A549 (cell line): ENCODE measurements at regions not wholly inside any gene's neighbourhood (a gene's known extent, or its start where the extent isn't known, plus 50 kb on each side); places are given as distances from the start of the nearest gene placed in this dataset.

ENCODE experiments used
- ATAC-seq, 2 experiments: fragments of 200-7000 bp in 1 of 2; fragments of >200 bp in 1 of 2; cut with Nextera tagmentation in 1 of 2; cut with Tn5 transposase in 1 of 2; 3 replicates each; pipeline versions ENCODE4 v1.8.0 to v1.9.1; 2018 to 2020; ENCODE audit warnings: mild to moderate bottlenecking in 1 of 2, moderate library complexity in 1 of 2
- CTCF ChIA-PET: fragments of 300-600 bp; sonication (Branson Sonifier 250); formaldehyde crosslinking; extraction: SDS; loops from one replicate; lab custom pipeline; 2021; ENCODE audit warnings: antibody characterized with exemption, inconsistent platforms; lab: Yijun Ruan, JAX
- POLR2A ChIA-PET: fragments of 350-600 bp; formaldehyde crosslinking; extraction: SDS; loops from one replicate; lab custom pipeline; 2021; ENCODE audit warnings: antibody characterized with exemption, inconsistent platforms; lab: Yijun Ruan, JAX
- DNase-seq, 2 experiments: peaks; one replicate each; pipeline versions ENCODE4 v3.0.0 to v3.0.0-alpha.2; 2011 to 2016; ENCODE audit warnings: low read depth in 1 of 2, low spot score in 1 of 2
- FAIRE-seq: peaks from 2 replicates; lab custom pipeline; 2011; peaks lifted over from hg19 to GRCh38; lab: Jason Lieb, UNC
- H3K27ac ChIP-seq, 2 experiments: fragments of >200 bp; sonication (Bioruptor Twin); formaldehyde crosslinking; 3 replicates each; pipeline ENCODE4 v1.5.1; 2016 to 2017
- H3K4me1 ChIP-seq: fragments of >200 bp; sonication (Bioruptor Twin); formaldehyde crosslinking; 3 replicates; pipeline ENCODE4 v1.6.1; 2016
- H3K4me2 ChIP-seq: fragments of >200 bp; sonication (Bioruptor Twin); formaldehyde crosslinking; 3 replicates; pipeline ENCODE4 v1.6.1; 2016
- H3K4me3 ChIP-seq: fragments of >200 bp; sonication (Bioruptor Twin); formaldehyde crosslinking; 3 replicates; pipeline ENCODE4 v1.5.1; 2016
- H3K9me3 ChIP-seq: fragments of >200 bp; sonication (Bioruptor Twin); formaldehyde crosslinking; 3 replicates; pipeline ENCODE4 v1.6.1; 2016
- BHLHE40 ChIP-seq: IDR thresholded peaks from 2 replicates; pipeline ENCODE4 v1.6.1; 2012; ENCODE audit warnings: low read depth, low read length, inconsistent platforms
- CBX2 ChIP-seq: fragments of 200-600 bp; sonication (generic); IDR thresholded peaks from 2 replicates; pipeline ENCODE4 v1.6.1; 2016; ENCODE audit warnings: low read depth, mild to moderate bottlenecking, borderline replicate concordance
- CHD2 ChIP-seq: fragments of 150-350 bp; IDR thresholded peaks from 2 replicates; pipeline ENCODE4 v1.6.1; 2014; ENCODE audit warnings: low read length; ENCODE audit not compliant: partially characterized antibody
- FOSB ChIP-seq: fragments of 250-450 bp; sonication (Bioruptor Pico); IDR thresholded peaks from 2 replicates; pipeline ENCODE4 v1.5.0; 2020; ENCODE audit warnings: mild to moderate bottlenecking, moderate library complexity
- GATA3 ChIP-seq: IDR thresholded peaks from 2 replicates; pipeline ENCODE4 v1.6.1; 2012; ENCODE audit warnings: borderline replicate concordance
- KDM1A ChIP-seq: fragments of 200-600 bp; sonication (generic); IDR thresholded peaks from 2 replicates; pipeline ENCODE4 v1.6.1; 2016; ENCODE audit warnings: low read depth, mild to moderate bottlenecking
- MAFK ChIP-seq: fragments of 450-650 bp; IDR thresholded peaks from 2 replicates; pipeline ENCODE4 v1.6.1; 2014; ENCODE audit not compliant: partially characterized antibody
- MAZ ChIP-seq: fragments of 150-350 bp; IDR thresholded peaks from 2 replicates; pipeline ENCODE4 v1.6.1; 2014; ENCODE audit warnings: antibody characterized with exemption, low read depth, low read length, borderline replicate concordance
- NR3C1 ChIP-seq: fragments of >200 bp; sonication (Bioruptor Twin); formaldehyde crosslinking; IDR thresholded peaks from 3 replicates; pipeline ENCODE4 v1.6.1; 2017
- RARB ChIP-seq: fragments of 250-450 bp; sonication (Bioruptor Pico); IDR thresholded peaks from 2 replicates; pipeline ENCODE4 v1.8.0; 2021; ENCODE audit warnings: mild to moderate bottlenecking, moderate library complexity
- RNF2 ChIP-seq: fragments of 200-600 bp; sonication (generic); IDR thresholded peaks from 2 replicates; pipeline ENCODE4 v1.6.1; 2016; ENCODE audit warnings: low read depth, mild to moderate bottlenecking, antibody characterized with exemption, moderate library complexity, borderline replicate concordance
- SREBF2 ChIP-seq: fragments of 450-650 bp; IDR thresholded peaks from 2 replicates; pipeline ENCODE4 v1.6.1; 2014; ENCODE audit warnings: mild to moderate bottlenecking, moderate library complexity
- TFCP2L1 ChIP-seq: fragments of 250-450 bp; sonication (Bioruptor Pico); IDR thresholded peaks from 2 replicates; pipeline ENCODE4 v1.5.0; 2021; ENCODE audit warnings: mild to moderate bottlenecking
- TP53 ChIP-seq: fragments of 250-450 bp; sonication (Bioruptor Pico); IDR thresholded peaks from 2 replicates; pipeline ENCODE4 v1.5.0; 2021; ENCODE audit warnings: mild to moderate bottlenecking, moderate library complexity
- ZC3H11A ChIP-seq: fragments of 450-650 bp; IDR thresholded peaks from 2 replicates; pipeline ENCODE4 v1.6.1; 2014; ENCODE audit warnings: antibody characterized with exemption, mild to moderate bottlenecking
- ZFP36 ChIP-seq: fragments of 450-650 bp; IDR thresholded peaks from 2 replicates; pipeline ENCODE4 v1.6.1; 2014; ENCODE audit warnings: borderline replicate concordance; ENCODE audit not compliant: partially characterized antibody
- WGBS: methylation state at CpG from one replicate; pipeline ENCODE4 v1.1.6; 2017; ENCODE audit errors: missing lambda C conversion rate; 5-methylcytosine and 5-hydroxymethylcytosine counted together
- TF ChIP-seq, protein P1 (sequence below): IDR thresholded peaks from 2 replicates; pipeline ENCODE4 v1.6.1; 2012; ENCODE audit warnings: low read depth, borderline replicate concordance
- TF ChIP-seq, protein P2 (sequence below): fragments of 150-350 bp; IDR thresholded peaks from 2 replicates; pipeline ENCODE4 v1.6.1; 2014; ENCODE audit warnings: low read depth, mild to moderate bottlenecking, low read length
- TF ChIP-seq, protein P3 (sequence below): IDR thresholded peaks from 2 replicates; pipeline ENCODE4 v1.6.1; 2012
- TF ChIP-seq, protein P4 (sequence below): fragments of 450-650 bp; IDR thresholded peaks from 2 replicates; pipeline ENCODE4 v1.6.1; 2014; ENCODE audit warnings: antibody characterized with exemption
- TF ChIP-seq, protein P5 (sequence below): fragments of 200-600 bp; sonication (generic); IDR thresholded peaks from 2 replicates; pipeline ENCODE4 v1.6.1; 2016; ENCODE audit warnings: antibody characterized with exemption, mild to moderate bottlenecking, moderate library complexity

DNA sequence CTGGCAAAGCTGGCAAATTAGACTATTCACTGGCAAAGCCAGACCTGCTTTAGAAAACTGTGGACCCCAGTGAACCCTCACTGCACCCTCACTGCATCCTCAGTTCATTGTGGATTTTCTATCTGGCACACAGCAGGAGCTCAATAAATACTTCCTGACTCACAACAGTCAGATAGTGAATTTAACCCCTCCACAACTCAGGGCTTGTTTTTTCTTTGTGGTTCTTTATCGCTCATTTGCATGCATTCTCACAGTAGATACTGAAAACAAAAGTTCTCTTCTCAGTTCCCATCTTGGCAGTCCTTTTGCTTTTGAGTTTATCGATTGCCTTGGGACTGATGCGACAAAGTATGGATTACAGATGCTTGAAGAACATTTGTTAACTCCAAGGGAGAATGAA, 99.8 kb downstream of the ACTL7B start:
- Histone ChIP-seq H3K4me1 (no peaks in the 10 kb centered on the region), H3K27ac (no peak overlapping the region), H3K4me3 (no peak overlapping the region), H3K4me2 (no peak overlapping the region), H3K9me3 (no peaks in the 10 kb centered on the region)
- WGBS = 68% methylated on average over 3 of the region's 3 CpGs
- CTCF ChIA-PET = interaction anchor here (0.6 to 2.5 kb wide), 7 partner anchors 9 to 1291 kb away, joined by 3 to 8 read pairs (median 4); no protein-coding TSS in a partner anchor
- DNase-seq (no peak), ATAC-seq (no peak), FAIRE-seq (no peak)
- no peak for TF ChIP-seq NR3C1
- TF ChIP-seq, protein P1, sequence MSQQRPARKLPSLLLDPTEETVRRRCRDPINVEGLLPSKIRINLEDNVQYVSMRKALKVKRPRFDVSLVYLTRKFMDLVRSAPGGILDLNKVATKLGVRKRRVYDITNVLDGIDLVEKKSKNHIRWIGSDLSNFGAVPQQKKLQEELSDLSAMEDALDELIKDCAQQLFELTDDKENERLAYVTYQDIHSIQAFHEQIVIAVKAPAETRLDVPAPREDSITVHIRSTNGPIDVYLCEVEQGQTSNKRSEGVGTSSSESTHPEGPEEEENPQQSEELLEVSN = no peak
- no peak for TF ChIP-seq FOSB
- TF ChIP-seq CBX2 = no peak
- TF ChIP-seq RNF2 = no peak
- no peak for TF ChIP-seq GATA3
- no peak for TF ChIP-seq KDM1A
- TF ChIP-seq, protein P2, sequence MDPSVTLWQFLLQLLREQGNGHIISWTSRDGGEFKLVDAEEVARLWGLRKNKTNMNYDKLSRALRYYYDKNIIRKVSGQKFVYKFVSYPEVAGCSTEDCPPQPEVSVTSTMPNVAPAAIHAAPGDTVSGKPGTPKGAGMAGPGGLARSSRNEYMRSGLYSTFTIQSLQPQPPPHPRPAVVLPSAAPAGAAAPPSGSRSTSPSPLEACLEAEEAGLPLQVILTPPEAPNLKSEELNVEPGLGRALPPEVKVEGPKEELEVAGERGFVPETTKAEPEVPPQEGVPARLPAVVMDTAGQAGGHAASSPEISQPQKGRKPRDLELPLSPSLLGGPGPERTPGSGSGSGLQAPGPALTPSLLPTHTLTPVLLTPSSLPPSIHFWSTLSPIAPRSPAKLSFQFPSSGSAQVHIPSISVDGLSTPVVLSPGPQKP = no peak
- TF ChIP-seq ZFP36 = no peak
- no peak for TF ChIP-seq MAFK
- no peak for TF ChIP-seq RARB (CRISPR knock-in tag)
- TF ChIP-seq BHLHE40 = no peak
- no peak for TF ChIP-seq MAZ
- POLR2A ChIA-PET = no interaction called here

DNA sequence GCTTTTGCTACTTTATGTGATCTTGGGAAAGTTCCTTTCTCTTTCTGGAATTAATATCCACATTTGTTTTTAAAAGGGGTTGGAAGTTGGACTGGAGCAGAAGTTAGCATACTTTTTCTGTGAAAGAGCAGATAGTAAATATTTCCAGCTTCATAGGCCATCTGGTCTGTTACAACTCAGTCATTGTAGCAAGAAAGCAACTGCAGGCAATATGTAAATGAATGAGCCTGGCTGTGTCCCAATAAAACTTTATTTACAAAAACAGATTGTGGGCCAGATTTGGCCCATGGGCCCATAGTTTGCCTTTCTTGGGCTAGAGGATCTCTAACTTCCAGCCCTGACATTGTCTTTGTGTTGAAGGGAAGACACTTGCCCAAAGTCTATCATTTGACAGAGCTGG, 104.4 kb downstream of the ACTL7B start:
- CTCF ChIA-PET = interaction anchor here (0.7 to 2.0 kb wide), 3 partner anchors 10 to 1009 kb away, joined by 3 to 18 read pairs (median 5); no protein-coding TSS in a partner anchor
- Histone ChIP-seq H3K27ac (no peak overlapping the region), H3K4me1 (no peaks in the 10 kb centered on the region; the same call in 2 of the 3 replicates), H3K4me2 (no peak overlapping the region), H3K4me3 (no peak overlapping the region), H3K9me3 (no peaks in the 10 kb centered on the region)
- no peak for DNase-seq
- ATAC-seq = no peak
- POLR2A ChIA-PET = no interaction called here
- FAIRE-seq = no peak
- TF ChIP-seq ZC3H11A = no peak
- TF ChIP-seq BHLHE40 = no peak
- TF ChIP-seq, protein P3, sequence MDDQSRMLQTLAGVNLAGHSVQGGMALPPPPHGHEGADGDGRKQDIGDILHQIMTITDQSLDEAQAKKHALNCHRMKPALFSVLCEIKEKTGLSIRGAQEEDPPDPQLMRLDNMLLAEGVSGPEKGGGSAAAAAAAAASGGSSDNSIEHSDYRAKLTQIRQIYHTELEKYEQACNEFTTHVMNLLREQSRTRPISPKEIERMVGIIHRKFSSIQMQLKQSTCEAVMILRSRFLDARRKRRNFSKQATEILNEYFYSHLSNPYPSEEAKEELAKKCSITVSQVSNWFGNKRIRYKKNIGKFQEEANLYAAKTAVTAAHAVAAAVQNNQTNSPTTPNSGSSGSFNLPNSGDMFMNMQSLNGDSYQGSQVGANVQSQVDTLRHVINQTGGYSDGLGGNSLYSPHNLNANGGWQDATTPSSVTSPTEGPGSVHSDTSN = no peak
- no peak for TF ChIP-seq TFCP2L1 (CRISPR knock-in tag)

DNA sequence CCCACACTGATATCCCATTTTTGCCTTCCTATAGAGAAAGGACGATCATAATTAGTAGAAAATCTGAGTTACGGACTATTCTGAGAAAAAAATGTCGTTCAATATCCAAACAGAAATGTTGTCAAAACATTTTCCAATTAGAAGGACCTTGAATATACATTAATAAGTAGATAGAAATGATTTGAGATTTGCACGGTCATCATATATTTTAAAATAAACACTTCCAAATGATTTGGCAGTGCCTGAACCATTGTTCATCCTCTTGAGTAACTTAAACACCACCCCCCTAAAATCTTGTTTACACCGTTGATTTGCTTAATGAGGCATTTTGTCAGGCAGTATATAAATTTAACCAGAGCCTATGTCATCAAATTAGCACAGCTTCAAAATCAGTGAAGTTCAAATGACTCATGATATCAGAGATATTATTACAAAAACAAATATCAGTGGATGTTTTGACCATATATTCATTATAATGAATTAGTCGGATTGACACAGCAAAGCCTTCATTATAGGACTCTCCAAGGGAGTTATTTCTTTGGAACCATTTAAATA, 105.0 kb downstream of the ACTL7B start:
- FAIRE-seq = no peak

More for the DNA sequence above, 105.0 kb downstream of the ACTL7B start:
- 39% methylated on average over 6 of the region's 6 CpGs for WGBS
- ATAC-seq (no peak), DNase-seq (no peak)
- Histone ChIP-seq H3K27ac (no peak overlapping the region), H3K4me1 (no peaks in the 10 kb centered on the region; the same call in 2 of the 3 replicates), H3K4me2 (no peak overlapping the region), H3K9me3 (no peaks in the 10 kb centered on the region), H3K4me3 (no peak overlapping the region)
- CTCF ChIA-PET = interaction anchor here (2.0 kb wide), 1 partner anchor 11 kb away, joined by 18 read pairs; no protein-coding TSS in a partner anchor
- POLR2A ChIA-PET = no interaction called here
- no peak for TF ChIP-seq TFCP2L1 (CRISPR knock-in tag)
- TF ChIP-seq, protein P4, sequence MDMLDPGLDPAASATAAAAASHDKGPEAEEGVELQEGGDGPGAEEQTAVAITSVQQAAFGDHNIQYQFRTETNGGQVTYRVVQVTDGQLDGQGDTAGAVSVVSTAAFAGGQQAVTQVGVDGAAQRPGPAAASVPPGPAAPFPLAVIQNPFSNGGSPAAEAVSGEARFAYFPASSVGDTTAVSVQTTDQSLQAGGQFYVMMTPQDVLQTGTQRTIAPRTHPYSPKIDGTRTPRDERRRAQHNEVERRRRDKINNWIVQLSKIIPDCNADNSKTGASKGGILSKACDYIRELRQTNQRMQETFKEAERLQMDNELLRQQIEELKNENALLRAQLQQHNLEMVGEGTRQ = no peak
- TF ChIP-seq ZC3H11A = no peak
- TF ChIP-seq TP53 (CRISPR knock-in tag) = no peak
- no peak for TF ChIP-seq SREBF2
- peak; percentile 83 for TF ChIP-seq MAFK
- TF ChIP-seq CHD2 = no peak
- TF ChIP-seq, protein P5, sequence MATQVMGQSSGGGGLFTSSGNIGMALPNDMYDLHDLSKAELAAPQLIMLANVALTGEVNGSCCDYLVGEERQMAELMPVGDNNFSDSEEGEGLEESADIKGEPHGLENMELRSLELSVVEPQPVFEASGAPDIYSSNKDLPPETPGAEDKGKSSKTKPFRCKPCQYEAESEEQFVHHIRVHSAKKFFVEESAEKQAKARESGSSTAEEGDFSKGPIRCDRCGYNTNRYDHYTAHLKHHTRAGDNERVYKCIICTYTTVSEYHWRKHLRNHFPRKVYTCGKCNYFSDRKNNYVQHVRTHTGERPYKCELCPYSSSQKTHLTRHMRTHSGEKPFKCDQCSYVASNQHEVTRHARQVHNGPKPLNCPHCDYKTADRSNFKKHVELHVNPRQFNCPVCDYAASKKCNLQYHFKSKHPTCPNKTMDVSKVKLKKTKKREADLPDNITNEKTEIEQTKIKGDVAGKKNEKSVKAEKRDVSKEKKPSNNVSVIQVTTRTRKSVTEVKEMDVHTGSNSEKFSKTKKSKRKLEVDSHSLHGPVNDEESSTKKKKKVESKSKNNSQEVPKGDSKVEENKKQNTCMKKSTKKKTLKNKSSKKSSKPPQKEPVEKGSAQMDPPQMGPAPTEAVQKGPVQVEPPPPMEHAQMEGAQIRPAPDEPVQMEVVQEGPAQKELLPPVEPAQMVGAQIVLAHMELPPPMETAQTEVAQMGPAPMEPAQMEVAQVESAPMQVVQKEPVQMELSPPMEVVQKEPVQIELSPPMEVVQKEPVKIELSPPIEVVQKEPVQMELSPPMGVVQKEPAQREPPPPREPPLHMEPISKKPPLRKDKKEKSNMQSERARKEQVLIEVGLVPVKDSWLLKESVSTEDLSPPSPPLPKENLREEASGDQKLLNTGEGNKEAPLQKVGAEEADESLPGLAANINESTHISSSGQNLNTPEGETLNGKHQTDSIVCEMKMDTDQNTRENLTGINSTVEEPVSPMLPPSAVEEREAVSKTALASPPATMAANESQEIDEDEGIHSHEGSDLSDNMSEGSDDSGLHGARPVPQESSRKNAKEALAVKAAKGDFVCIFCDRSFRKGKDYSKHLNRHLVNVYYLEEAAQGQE = no peak
